ENCODE measurements at regions not wholly inside any gene's neighbourhood (a gene's known extent, or its start where the extent isn't known, plus 50 kb on each side); places are given as distances from the start of the nearest gene placed in this dataset.

- TF ChIP-seq, protein P1, sequence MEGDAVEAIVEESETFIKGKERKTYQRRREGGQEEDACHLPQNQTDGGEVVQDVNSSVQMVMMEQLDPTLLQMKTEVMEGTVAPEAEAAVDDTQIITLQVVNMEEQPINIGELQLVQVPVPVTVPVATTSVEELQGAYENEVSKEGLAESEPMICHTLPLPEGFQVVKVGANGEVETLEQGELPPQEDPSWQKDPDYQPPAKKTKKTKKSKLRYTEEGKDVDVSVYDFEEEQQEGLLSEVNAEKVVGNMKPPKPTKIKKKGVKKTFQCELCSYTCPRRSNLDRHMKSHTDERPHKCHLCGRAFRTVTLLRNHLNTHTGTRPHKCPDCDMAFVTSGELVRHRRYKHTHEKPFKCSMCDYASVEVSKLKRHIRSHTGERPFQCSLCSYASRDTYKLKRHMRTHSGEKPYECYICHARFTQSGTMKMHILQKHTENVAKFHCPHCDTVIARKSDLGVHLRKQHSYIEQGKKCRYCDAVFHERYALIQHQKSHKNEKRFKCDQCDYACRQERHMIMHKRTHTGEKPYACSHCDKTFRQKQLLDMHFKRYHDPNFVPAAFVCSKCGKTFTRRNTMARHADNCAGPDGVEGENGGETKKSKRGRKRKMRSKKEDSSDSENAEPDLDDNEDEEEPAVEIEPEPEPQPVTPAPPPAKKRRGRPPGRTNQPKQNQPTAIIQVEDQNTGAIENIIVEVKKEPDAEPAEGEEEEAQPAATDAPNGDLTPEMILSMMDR (IDR thresholded peaks at IDR 0.05; ENCODE audit: insufficient read depth, low read depth, low read length) = no peak
- TF ChIP-seq EZH2 (IDR thresholded peaks at IDR 0.05; ENCODE audit: insufficient read depth, low read length) = no peak
Observed at GRCh38 chr22:44627521-44628139, 74.4 kb upstream of the PRR5 start.

Measured in astrocyte (in vitro differentiated cells and primary cell).